ENCODE measurements at regions not wholly inside any gene's neighbourhood (a gene's known extent, or its start where the extent isn't known, plus 50 kb on each side); places are given as distances from the start of the nearest gene placed in this dataset.

- Histone ChIP-seq H3K9me2 (ENCODE audit: insufficient read depth) (no peaks in the 10 kb centered on the region), H3K4me2 (ENCODE audit: low read length) (no peak overlapping the region), H3K27me3 (ENCODE audit: insufficient read depth, low read length) (no peaks in the 10 kb centered on the region), H3K36me3 (ENCODE audit: control insufficient read depth in 1 of 2, insufficient read depth in 2 of 2, low read length in 2 of 2) (no peaks in the 10 kb centered on the region), H3K79me2 (ENCODE audit: insufficient read depth, low read length) (no peaks in the 10 kb centered on the region), H3K4me3 (replicated peaks in 1 of 2; ENCODE audit: low read depth in 1 of 2, low read length in 2 of 2) (no peak overlapping the region), H3K9ac (ENCODE audit: low read length) (no peak overlapping the region), H3K27ac (ENCODE audit: low read depth, low read length) (no peak overlapping the region), H4K20me1 (ENCODE audit: insufficient read depth) (no peaks in the 10 kb centered on the region), H3K4me1 (ENCODE audit: control insufficient read depth in 1 of 2, insufficient read depth in 2 of 2, low read length in 2 of 2) (no peaks in the 10 kb centered on the region), H2AFZ (ENCODE audit: low read depth, low read length, poor library complexity, severe bottlenecking) (no peak overlapping the region), H3K9me3 (ENCODE audit: control insufficient read depth in 1 of 2, insufficient read depth in 1 of 2, low read depth in 1 of 2, low read length in 2 of 2) (peaks cover 3 to 9% of the 10 kb centered on the region in 2 experiments; a peak in 2 of 4 replicates)
- no TSS peak for BruUV-seq (replicated peaks)
- intact Hi-C loops (cut with micrococcal nuclease) = no loop called here
- DNase-seq (ENCODE audit: low read depth, low spot score) = no peak
- ChIA-PET CTCF (no interaction called here), RAD21 (ENCODE audit: low non-redundant PET in 1 of 2, low total read pairs in 2 of 2, uncharacterized antibody in 2 of 2, unreplicated experiment in 2 of 2) (no interaction called here), POLR2A (no interaction called here)
- ATAC-seq = no peak
- TF ChIP-seq POLR2AphosphoS5 (IDR thresholded peaks at IDR 0.05; ENCODE audit: low read depth, low read length) = no peak
- no peak for TF ChIP-seq ZBTB33 (IDR thresholded peaks at IDR 0.05; ENCODE audit: extremely low read depth, insufficient replicate concordance, low read length)
- no peak for TF ChIP-seq YY1 (IDR thresholded peaks at IDR 0.05; ENCODE audit: extremely low read depth, insufficient replicate concordance, low read depth, low read length)
Measured at GRCh38 chr5:2433086-2433485, 318.4 kb downstream of the IRX2 start.

GRCh38 chr5:2432076-2432920 lies 319.2 kb downstream of the IRX2 start:
- RAD21 ChIA-PET (ENCODE audit: low non-redundant PET in 1 of 2, low total read pairs in 2 of 2, uncharacterized antibody in 2 of 2, unreplicated experiment in 2 of 2) = no interaction called here
- Histone ChIP-seq H3K9me2 (ENCODE audit: insufficient read depth) (no peaks in the 10 kb centered on the region), H4K20me1 (ENCODE audit: insufficient read depth) (no peaks in the 10 kb centered on the region), H3K79me2 (ENCODE audit: insufficient read depth, low read length) (no peaks in the 10 kb centered on the region), H3K27me3 (ENCODE audit: insufficient read depth, low read length) (no peaks in the 10 kb centered on the region), H3K9me3 (ENCODE audit: control insufficient read depth in 1 of 2, insufficient read depth in 1 of 2, low read depth in 1 of 2, low read length in 2 of 2) (peaks cover 3 to 13% of the 10 kb centered on the region in 2 experiments; a peak in 2 of 4 replicates), H3K36me3 (ENCODE audit: control insufficient read depth in 1 of 2, insufficient read depth in 2 of 2, low read length in 2 of 2) (no peaks in the 10 kb centered on the region), H3K9ac (ENCODE audit: low read length) (no peak overlapping the region), H3K27ac (ENCODE audit: low read depth, low read length) (no peak overlapping the region), H3K4me3 (replicated peaks in 1 of 2; ENCODE audit: low read depth in 1 of 2, low read length in 2 of 2) (no peak overlapping the region), H2AFZ (ENCODE audit: low read depth, low read length, poor library complexity, severe bottlenecking) (no peak overlapping the region), H3K4me1 (ENCODE audit: control insufficient read depth in 1 of 2, insufficient read depth in 2 of 2, low read length in 2 of 2) (no peaks in the 10 kb centered on the region), H3K4me2 (ENCODE audit: low read length) (no peak overlapping the region)
- intact Hi-C loops (cut with micrococcal nuclease) = no loop called here
- CTCF ChIA-PET = no interaction called here
- DNase-seq (ENCODE audit: low read depth, low spot score) (no peak), ATAC-seq (no peak)
- no TSS peak for BruUV-seq (replicated peaks)
- POLR2A ChIA-PET = no interaction called here
- TF ChIP-seq SIN3A (IDR thresholded peaks at IDR 0.05; ENCODE audit: low read depth) = no peak
- no peak for TF ChIP-seq POLR2AphosphoS5 (IDR thresholded peaks at IDR 0.05; ENCODE audit: low read depth, low read length)
- no peak for TF ChIP-seq RAD21 (IDR thresholded peaks at IDR 0.05; ENCODE audit: low read depth)
- TF ChIP-seq YY1 (IDR thresholded peaks at IDR 0.05; ENCODE audit: extremely low read depth, insufficient replicate concordance, low read depth, low read length) = no peak
- TF ChIP-seq SP1 (IDR thresholded peaks at IDR 0.05; ENCODE audit: low read depth) = no peak
- TF ChIP-seq ZNF274 (IDR thresholded peaks at IDR 0.05; ENCODE audit: low read depth, low read length) = no peak
- TF ChIP-seq EZH2 (IDR thresholded peaks at IDR 0.05) = no peak
- TF ChIP-seq ELF1 (IDR thresholded peaks at IDR 0.05; ENCODE audit: borderline replicate concordance, low read depth) = no peak
- no peak for TF ChIP-seq CBX3 (IDR thresholded peaks at IDR 0.05; ENCODE audit: low read depth)
- TF ChIP-seq REST (IDR thresholded peaks at IDR 0.05; ENCODE audit: low read depth) = no peak
- TF ChIP-seq EGR1 (IDR thresholded peaks at IDR 0.05; ENCODE audit: low read depth) = no peak
- TF ChIP-seq POLR2A (IDR thresholded peaks at IDR 0.05; ENCODE audit: borderline replicate concordance, extremely low read depth, insufficient read depth, insufficient read length) = no peak

Measured in HCT116 (cell line).